ENCODE measurements at regions not wholly inside any gene's neighbourhood (a gene's known extent, or its start where the extent isn't known, plus 50 kb on each side); places are given as distances from the start of the nearest gene placed in this dataset.

DNA sequence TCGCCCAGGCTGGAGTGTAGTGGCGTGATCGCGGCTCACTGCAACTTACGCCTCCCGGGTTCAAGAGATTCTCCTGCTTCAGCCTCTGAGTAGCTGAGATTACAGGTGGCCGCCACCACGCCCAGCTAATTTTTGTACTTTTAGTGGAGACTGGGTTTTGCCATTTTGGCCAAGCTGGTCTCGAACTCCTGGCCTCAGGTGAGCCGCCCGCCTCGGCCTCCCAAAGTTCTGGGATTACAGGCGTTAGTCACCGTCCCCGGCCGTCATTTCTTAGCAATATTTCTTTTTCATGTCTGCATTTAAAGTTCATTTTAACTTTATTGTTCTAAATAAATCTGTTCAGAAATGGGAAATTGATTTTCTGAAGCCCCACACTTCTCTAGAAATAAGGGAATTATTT lies 597.3 kb upstream of the DDX18 start:
- TF ChIP-seq POLR2A (IDR thresholded peaks at IDR 0.05): no peak
- TF ChIP-seq, protein P1, sequence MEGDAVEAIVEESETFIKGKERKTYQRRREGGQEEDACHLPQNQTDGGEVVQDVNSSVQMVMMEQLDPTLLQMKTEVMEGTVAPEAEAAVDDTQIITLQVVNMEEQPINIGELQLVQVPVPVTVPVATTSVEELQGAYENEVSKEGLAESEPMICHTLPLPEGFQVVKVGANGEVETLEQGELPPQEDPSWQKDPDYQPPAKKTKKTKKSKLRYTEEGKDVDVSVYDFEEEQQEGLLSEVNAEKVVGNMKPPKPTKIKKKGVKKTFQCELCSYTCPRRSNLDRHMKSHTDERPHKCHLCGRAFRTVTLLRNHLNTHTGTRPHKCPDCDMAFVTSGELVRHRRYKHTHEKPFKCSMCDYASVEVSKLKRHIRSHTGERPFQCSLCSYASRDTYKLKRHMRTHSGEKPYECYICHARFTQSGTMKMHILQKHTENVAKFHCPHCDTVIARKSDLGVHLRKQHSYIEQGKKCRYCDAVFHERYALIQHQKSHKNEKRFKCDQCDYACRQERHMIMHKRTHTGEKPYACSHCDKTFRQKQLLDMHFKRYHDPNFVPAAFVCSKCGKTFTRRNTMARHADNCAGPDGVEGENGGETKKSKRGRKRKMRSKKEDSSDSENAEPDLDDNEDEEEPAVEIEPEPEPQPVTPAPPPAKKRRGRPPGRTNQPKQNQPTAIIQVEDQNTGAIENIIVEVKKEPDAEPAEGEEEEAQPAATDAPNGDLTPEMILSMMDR (IDR thresholded peaks at IDR 0.05): no peak
